DMS 273 (cell line): ENCODE measurements at regions not wholly inside any gene's neighbourhood (a gene's known extent, or its start where the extent isn't known, plus 50 kb on each side); places are given as distances from the start of the nearest gene placed in this dataset.

Experiments used
- DNase-seq: peaks from one replicate; lab custom pipeline; 2025; ENCODE audit not compliant: unreplicated experiment; lab: John Stamatoyannopoulos, UW

- no peak for DNase-seq
Measured at GRCh38 chr3:10623578-10624275, 118.3 kb upstream of the ATP2B2 start.

DNA sequence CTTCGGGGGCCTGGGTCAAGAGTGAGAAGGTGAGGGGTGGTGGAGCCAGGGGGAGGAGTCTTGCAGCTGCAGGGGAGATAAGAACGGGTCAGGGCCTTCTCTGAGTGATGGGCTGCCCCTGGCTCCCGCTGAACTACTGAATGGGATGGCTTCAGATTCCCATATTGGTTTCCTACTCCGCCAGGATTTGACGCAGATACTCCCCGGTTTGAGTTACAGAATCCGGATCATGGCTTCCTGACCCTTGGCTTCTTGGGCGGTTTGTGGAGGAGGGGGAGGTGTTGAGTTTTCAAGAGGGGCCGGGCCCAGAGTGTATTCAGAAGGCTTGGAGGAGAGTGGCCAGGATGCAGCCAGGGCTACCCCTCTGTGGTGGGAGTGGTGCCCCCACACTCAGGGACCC lies 119.9 kb upstream of the ATP2B2 start:
- no peak for DNase-seq

DNA sequence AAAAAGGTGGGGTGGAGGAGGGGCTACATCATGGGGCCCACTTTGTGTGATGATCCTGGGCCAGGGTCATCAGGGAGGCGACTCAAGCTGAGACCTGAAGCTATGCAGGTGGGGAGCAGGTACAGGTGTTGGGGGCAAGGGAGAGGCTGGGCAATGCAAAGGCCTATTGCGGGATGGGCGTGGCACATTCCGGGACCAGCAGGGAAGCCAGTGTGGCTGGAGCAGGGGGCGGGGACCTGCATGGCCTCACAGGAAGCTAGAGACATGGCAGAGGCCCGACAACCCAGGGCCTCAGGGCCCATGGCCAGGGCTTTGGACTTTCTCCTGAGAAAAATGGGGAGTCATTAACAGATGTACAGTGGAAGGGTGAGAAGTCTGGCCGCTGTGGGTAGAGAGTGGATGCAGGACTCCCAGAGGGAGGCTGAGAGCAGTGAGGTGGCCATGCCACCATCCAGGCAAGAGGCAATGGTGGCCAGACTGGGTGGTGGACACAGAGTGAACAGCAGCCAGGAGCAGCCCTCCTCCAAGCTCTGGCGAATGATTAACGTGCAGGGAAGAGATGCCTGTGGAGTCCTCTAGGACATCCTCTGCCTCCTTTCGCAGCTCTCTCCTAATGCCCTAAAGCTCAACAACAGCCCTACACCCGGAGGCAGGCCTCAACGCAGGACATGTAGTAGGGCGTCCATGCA lies 122.6 kb upstream of the ATP2B2 start:
- no peak for DNase-seq

DNA sequence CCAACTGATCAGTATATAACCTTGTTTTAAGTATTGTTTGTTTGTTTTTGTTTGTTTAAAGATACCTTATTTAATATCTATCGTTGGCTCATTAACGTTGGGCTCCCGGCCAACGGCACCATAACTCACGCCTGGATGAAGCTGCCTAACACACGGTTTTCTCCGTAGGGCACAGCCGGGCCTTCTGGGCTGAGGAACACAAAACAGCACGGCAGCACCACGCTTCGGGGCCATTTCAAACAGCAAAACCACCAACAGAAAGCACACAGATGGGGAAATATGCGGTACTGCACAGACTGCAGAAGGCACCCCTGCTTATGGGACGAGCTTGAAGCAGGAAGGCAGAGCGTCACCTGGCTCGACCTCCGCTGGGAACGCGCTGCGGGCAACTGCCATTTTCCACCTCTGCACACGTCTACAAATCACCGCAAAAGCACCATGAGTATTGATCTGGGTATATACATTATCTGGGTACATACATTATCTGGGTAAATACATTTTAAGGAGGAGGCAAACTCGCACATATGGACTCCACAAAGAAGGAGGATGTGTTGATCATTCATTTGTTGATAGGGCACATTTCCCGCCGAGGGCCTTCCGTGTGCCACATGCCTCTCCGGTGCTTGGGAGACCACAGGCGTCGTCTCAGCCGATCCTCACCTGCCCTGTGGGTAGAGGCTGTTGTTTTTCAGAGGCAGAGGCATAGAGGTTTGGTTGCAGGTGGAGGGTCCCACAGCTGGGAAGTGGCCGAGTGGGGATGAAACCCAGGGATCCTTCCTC lies 123.7 kb upstream of the ATP2B2 start:
- DNase-seq: peak; percentile 54

GRCh38 chr3:10629671-10630040 lies 124.3 kb upstream of the ATP2B2 start:
- DNase-seq: no peak

GRCh38 chr3:10631224-10631623 lies 125.8 kb upstream of the ATP2B2 start:
- DNase-seq: no peak

DNA sequence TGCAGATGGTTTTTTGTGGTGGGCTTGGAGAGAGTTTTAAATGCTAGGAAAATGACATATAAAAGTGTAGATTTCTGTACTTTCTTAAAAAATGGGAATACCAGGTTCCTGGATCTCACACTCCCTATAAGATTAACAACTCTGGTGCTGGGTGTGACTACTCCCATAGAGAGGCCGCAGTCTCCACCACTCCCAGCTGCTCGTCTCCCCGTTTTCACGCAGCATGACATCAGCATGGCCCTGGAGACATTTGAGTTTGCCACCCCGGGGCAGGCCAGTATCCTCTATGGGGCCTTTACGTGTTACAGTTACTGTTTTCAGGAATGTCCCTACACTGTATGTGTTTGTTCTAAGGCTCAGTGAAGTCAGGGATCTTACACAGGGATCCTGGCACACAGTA lies 126.7 kb upstream of the ATP2B2 start:
- DNase-seq: no peak

- DNase-seq: no peak
Measured at GRCh38 chr3:10632741-10633140, 127.4 kb upstream of the ATP2B2 start.

DNA sequence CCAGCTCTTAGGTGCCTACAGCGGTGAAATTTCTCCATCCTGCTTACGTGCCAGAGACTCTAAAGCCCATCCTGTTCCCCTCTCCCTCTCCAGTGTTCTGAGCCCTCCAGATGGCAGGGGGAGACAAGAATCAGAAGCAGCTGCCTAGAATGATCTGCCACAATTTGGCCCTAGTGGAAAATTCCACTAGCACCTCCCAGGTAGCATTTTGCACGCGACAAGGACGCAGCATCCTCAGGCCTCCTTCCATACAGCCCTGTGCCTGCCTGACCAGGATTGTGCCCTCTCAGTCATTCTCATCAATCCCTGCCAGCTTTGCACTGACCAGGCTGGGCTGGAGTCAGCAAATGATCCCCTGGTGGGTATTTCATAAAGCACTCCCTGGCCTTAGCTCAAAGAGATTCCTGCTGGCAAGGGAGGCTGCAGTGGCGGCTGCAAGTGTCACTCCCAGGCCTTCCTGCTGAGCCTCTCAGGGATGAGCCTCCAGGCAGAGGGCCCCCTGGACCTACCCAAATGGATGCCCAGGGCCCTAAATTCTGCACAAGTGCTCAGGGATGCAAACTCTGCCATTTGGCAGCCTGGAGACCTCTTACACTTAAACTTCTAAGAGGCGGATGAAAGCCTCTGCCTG lies 130.2 kb upstream of the ATP2B2 start:
- peak; percentile 55 for DNase-seq

DNA sequence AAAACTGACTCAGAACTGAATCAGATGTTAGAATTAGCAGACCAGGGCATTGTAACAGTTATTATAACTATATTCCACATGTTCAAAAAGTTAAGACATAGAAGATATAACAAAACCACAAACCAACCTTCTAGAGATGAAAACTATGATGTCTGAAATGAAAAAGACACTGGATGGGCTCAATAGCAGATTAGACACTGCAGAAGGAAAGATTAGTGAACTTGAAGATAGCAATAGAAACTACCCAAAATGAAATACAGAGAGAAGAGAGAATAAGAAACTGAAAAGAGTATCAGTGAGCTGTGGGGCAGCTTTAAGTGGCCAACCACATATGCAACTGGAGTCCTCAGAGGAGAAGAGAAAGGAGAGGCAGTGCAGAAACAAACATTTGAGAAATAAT lies 132.0 kb upstream of the ATP2B2 start:
- DNase-seq: no peak

- no peak for DNase-seq
Measured at GRCh38 chr3:10638466-10638865, 133.1 kb upstream of the ATP2B2 start.

GRCh38 chr3:10641760-10642159 lies 136.4 kb upstream of the ATP2B2 start:
- DNase-seq: no peak

GRCh38 chr3:10644189-10644588 lies 138.8 kb upstream of the ATP2B2 start:
- no peak for DNase-seq

DNA sequence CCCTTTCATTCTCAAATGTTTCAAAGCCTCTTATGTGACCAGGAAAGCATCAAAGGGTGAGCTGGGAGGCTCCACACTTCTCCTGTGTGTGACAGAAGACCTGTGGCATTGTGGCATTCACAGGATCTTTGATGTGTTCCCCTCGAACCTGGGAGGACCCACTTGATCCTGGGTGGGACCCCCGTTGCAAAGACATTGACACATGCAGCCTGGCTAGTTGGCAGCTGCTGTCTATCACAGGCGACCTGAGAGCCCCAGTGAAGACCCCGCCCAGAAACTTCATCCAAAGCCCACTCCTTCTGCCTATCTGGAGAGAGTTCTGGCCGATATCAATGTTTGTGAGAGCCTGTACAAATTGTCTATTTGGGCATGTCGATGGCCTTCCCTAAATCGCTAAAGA lies 140.4 kb upstream of the ATP2B2 start:
- DNase-seq: no peak

GRCh38 chr3:10646531-10647335 lies 141.3 kb upstream of the ATP2B2 start:
- DNase-seq: no peak

GRCh38 chr3:10647376-10647775 lies 142.0 kb upstream of the ATP2B2 start:
- DNase-seq: no peak

DNA sequence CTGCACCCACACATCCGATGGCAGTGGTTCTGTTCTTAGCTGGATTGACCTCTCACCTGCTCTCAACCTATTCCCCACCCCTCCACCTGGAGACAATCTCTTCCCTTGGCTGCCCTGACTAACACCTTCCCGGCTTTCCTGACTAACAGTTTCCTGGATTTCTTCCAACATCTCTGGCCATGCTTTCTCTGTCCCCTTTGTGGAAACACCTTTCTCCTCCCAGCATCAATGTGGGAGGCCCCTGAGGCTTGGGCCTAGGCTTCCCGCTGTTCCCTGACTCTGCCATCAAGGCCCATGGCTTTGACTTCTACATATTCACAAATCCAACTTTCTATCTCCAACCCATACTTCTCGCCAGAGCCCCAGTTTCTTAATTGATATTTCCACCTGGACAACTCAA lies 142.8 kb upstream of the ATP2B2 start:
- no peak for DNase-seq

DNA sequence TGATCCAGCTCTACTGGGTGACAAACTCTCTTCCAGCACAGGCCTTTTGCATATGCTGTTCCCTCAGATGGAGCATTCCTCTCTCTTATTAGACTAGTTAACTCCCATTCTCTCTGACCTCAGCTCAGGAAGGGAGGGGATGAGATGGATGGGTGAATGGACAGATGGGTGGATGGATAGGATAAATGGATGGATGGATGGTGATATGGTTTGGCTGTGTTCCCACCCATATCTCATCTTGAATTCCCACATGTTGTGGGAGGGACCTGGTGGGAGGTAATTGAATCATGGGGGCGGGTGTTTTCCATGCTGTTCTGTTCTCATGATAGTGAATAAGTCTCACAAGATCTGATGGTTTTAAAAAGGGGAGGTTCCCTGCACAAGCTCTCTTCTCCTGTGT lies 144.1 kb upstream of the ATP2B2 start:
- peak; percentile 41 for DNase-seq

DNA sequence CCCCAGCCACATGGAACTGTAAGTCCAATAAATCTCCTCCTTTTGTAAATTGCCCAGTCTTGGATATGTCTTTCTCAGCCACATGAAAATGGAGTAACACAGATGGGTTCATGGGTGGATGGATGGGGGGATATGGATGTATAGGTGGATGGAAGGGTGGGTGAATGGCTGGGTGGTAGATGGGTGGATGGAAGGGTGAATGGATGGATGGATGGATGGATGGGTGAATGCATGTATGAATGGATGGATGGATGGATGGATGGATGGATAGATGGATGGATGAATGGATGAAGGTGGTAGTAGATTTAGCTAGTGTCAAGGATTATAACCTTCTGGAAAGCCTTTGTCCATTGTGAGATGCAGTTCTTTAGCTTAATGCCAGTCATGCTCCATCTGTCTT lies 146.1 kb upstream of the ATP2B2 start:
- no peak for DNase-seq

GRCh38 chr3:10653241-10653640 lies 147.9 kb upstream of the ATP2B2 start:
- no peak for DNase-seq
